ENCODE measurements at regions not wholly inside any gene's neighbourhood (a gene's known extent, or its start where the extent isn't known, plus 50 kb on each side); places are given as distances from the start of the nearest gene placed in this dataset.

- TF ChIP-seq CTCF (IDR thresholded peaks at IDR 0.05; ENCODE audit: borderline replicate concordance, control extremely low read depth, extremely low read depth, insufficient read depth, missing control alignments), result no peak
- in situ Hi-C loops (cut with MboI; ENCODE audit: low sequenced_read_pairs, unreplicated experiment), result no loop called here
- DNase-seq (ENCODE audit: low spot score), result no peak
These were observed 1123.2 kb downstream of the TBL1XR1 start for GRCh38 chr3:176074096-176074495.

GRCh38 chr3:176071943-176072342 lies 1125.3 kb downstream of the TBL1XR1 start:
- in situ Hi-C loops (cut with MboI; ENCODE audit: low sequenced_read_pairs, unreplicated experiment), result no loop called here
- DNase-seq (ENCODE audit: low spot score), result no peak
- no peak for TF ChIP-seq CTCF (IDR thresholded peaks at IDR 0.05; ENCODE audit: borderline replicate concordance, control extremely low read depth, extremely low read depth, insufficient read depth, missing control alignments)

GRCh38 chr3:176068750-176069149 lies 1128.5 kb downstream of the TBL1XR1 start:
- in situ Hi-C loops (cut with MboI; ENCODE audit: low sequenced_read_pairs, unreplicated experiment), result no loop called here
- DNase-seq (ENCODE audit: low spot score), result no peak
- TF ChIP-seq CTCF (IDR thresholded peaks at IDR 0.05; ENCODE audit: borderline replicate concordance, control extremely low read depth, extremely low read depth, insufficient read depth, missing control alignments), result no peak

GRCh38 chr3:176058856-176059255 lies 1138.4 kb downstream of the TBL1XR1 start:
- in situ Hi-C loops (cut with MboI; ENCODE audit: low sequenced_read_pairs, unreplicated experiment), result no loop called here
- no peak for DNase-seq (ENCODE audit: low spot score)

GRCh38 chr3:176055836-176056235 lies 1141.4 kb downstream of the TBL1XR1 start:
- DNase-seq (ENCODE audit: low spot score), result no peak
- no peak for TF ChIP-seq CTCF (IDR thresholded peaks at IDR 0.05; ENCODE audit: borderline replicate concordance, control extremely low read depth, extremely low read depth, insufficient read depth, missing control alignments)
- in situ Hi-C loops (cut with MboI; ENCODE audit: low sequenced_read_pairs, unreplicated experiment), result no loop called here

More at GRCh38 chr3:176058856-176059255, 1138.4 kb downstream of the TBL1XR1 start:
- no peak for TF ChIP-seq CTCF (IDR thresholded peaks at IDR 0.05; ENCODE audit: borderline replicate concordance, control extremely low read depth, extremely low read depth, insufficient read depth, missing control alignments)

- no peak for TF ChIP-seq CTCF (IDR thresholded peaks at IDR 0.05; ENCODE audit: borderline replicate concordance, control extremely low read depth, extremely low read depth, insufficient read depth, missing control alignments)
- in situ Hi-C loops (cut with MboI; ENCODE audit: low sequenced_read_pairs, unreplicated experiment), result no loop called here
- DNase-seq (ENCODE audit: low spot score), result no peak
These were observed 1145.5 kb downstream of the TBL1XR1 start for GRCh38 chr3:176051766-176052165.

GRCh38 chr3:176046703-176047102 lies 1150.6 kb downstream of the TBL1XR1 start:
- TF ChIP-seq CTCF (IDR thresholded peaks at IDR 0.05; ENCODE audit: borderline replicate concordance, control extremely low read depth, extremely low read depth, insufficient read depth, missing control alignments), result no peak
- DNase-seq (ENCODE audit: low spot score), result no peak
- in situ Hi-C loops (cut with MboI; ENCODE audit: low sequenced_read_pairs, unreplicated experiment), result no loop called here

All from GM13976 (cell line).